DMS53 (cell line): ENCODE measurements at regions not wholly inside any gene's neighbourhood (a gene's known extent, or its start where the extent isn't known, plus 50 kb on each side); places are given as distances from the start of the nearest gene placed in this dataset.

ENCODE experiments used
- DNase-seq: peaks from one replicate; lab custom pipeline; 2025; lab: John Stamatoyannopoulos, UW

DNA sequence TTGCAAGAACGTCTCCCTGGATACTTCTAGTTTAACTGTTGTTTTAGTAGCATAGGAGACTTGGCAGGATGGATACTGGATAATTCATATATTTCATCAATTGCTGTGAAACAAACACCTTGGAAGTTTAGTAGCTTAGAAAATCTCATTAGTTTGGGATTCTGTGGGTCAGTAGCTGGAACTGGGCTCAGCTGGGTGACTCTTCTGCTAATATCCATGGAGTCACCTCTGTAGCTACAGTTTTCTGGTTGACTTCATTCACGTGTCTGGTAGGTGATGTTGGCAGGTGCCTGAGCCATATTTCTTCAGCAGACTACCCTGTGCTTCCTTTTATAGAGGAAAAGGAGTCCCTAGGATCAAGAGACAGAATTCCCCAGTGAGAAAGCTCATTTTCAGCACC is 208.9 kb upstream of the PFKP start:
- DNase-seq = no peak

GRCh38 chr10:2856598-2856997 is 210.8 kb upstream of the PFKP start:
- DNase-seq = no peak

DNA sequence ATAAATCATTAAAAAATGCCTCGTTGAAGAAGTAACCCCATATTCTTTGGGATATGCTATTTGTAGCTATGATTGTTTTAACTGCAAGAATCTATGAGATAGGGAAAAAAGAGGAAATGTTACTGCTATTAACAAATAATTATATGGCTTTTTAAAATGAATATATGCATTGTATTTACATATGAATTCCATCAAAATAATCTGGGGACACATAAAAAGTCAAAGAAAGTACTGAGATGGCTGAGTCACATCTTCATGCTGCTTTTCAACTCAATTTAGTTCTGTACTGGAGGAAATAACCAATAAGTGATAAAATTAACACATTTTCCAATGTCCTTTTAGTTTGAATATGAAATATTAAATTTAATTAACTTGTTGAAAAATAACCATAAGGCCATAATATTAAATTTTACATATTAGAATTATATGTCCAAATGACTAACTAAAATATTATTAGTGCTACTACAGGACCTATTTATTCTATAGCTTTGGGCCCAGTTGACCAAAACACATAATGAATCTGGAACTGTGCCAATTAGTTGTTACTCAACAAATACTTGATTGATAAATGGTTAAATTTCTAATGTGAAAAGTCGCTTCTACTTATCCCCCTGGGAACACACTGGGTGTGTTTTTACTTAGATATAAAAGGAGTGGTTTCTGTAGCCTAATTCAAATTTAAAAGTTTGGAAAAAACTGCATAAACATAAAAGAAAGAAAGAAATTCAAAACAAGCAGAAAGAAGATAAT is 214.6 kb upstream of the PFKP start:
- DNase-seq = no peak

DNA sequence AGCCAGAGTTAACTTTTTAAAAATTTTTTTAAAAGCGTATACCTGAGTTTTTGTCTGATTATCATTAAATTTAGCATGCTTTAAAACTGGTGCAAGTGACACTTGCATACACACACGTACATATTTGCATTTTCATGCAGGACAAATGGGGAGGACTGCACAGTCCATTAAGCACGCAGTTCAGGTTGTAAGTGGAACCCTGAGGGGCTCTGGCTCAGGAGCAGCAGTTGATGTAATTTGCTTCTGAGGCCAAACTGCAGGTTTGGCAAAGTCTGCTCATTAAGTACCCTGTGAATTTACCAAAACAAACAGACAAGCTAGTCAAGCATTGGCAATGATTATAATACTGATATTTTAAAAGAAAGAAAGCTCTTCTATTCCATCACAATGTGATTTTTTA is 215.8 kb upstream of the PFKP start:
- no peak for DNase-seq

DNA sequence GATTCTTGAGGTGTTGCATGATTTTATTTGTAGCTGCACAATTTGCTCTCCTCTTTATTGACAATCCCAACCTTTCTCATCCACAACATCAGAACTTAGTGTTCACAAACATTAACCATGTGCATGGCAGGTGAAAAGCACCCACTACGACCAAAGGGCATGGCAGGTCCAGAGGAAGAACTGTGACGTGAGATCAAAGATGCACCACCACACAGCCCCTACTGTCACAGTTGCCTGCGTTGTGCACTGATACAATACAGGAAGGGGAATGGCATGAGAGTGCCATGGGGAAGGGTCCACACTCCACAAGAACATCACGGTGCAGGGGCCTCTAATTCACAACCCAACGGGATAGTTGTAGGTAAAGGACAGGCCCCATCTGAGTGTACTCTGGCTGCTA is 217.1 kb upstream of the PFKP start:
- DNase-seq = no peak

DNA sequence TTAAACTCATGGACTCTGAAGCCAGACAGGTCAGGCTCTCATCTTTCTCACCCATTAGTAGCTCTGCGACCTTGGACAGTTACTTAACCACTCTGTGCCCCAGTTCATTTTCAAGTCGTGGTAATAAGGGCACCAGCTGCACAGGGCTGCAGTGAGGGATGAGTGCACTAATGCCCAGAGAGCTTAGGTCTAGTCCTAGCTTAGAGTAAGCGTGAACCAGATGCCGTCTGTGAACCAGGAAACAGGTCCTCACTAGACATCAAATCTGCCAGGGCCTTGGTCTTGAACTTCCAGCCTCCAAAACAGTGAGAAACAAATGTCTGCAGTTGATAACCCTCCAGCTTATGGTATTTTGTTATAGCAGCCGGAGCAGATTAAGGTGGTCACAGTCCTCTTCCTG is 222.4 kb upstream of the PFKP start:
- DNase-seq = no peak

- peak; percentile 65 for DNase-seq
Measured at GRCh38 chr10:2839081-2839725, 228.1 kb upstream of the PFKP start.

GRCh38 chr10:2837674-2838073 is 229.7 kb upstream of the PFKP start:
- DNase-seq = no peak

DNA sequence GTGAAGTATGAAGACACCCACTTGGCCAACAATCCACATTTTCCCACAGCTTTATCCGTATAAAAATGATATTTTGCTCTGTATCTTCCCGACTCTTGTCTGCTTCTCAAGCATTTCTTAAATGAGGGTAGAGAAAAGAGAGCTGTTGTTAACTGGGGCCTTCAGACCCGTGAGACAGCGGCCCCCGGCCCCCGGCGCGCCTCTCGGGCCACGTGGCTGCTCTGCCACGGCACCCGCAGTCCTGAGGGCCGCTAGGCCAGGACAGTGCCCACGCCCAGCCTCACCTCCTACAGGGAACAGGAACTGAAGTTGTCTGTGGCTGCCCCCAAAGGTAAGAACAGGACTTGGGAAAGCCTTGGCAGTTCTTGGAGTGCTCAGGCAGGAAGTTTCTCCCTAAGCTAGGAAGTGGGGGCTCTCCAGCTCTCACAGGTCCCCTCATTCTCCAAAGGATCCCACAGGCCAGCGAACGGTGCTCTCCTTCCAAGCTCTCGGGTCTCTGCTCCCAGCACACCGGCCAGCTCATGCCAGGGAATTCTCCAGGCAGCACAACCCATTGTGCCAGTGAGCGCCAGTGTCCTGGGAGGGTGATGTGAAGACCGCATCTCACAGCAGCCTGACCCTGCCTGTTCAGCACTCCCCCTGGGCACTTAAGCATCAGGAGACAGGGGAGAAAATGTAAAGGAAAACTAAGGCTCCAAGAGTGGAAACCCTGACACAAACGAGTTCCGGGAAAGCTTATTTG is 230.3 kb upstream of the PFKP start:
- no peak for DNase-seq

DNA sequence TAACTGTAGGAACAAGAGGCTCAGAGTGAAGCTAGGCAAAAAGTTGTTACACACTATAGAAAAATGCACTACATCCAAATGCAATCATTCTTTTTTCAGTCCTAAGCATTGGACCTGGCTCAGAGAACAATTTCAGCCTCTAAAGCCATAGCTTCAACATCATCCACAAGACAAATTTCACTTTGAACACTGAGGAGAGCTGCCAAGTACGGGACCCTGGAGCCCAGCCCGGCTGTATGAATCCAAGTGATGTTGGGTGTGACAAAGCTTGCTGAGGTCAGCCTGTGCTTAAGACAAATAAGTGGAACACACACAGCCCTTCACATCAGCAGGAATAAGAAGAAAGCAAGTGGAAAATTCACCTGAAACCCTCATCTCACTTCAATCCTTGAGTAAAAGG is 233.1 kb upstream of the PFKP start:
- no peak for DNase-seq

DNA sequence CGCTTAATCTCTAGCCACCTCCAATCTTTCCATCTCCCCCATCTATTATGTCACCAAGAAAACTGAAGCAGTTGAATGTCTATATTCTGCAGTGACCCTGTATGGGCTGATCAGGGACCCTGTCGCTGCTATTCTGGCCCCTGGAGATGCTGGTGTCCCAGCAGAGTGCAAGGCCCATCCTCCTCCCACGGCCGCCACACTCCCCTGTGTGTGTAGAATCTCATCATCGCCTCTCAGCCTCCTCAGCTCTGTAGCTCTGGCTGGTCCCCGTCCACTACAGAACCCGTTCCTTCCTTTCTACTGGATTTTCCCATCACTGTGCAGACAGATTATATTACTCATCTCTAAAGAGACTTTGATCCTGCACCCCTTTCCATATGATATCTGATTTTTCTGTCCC is 235.8 kb upstream of the PFKP start:
- no peak for DNase-seq

- no peak for DNase-seq
Measured at GRCh38 chr10:2828741-2829140, 238.6 kb upstream of the PFKP start.

GRCh38 chr10:2826675-2827074 is 240.7 kb upstream of the PFKP start:
- no peak for DNase-seq

GRCh38 chr10:2825841-2826240 is 241.5 kb upstream of the PFKP start:
- no peak for DNase-seq

GRCh38 chr10:2817940-2818636 is 249.3 kb upstream of the PFKP start:
- no peak for DNase-seq

- no peak for DNase-seq
Measured at GRCh38 chr10:2813693-2814092, 253.7 kb upstream of the PFKP start.

- DNase-seq = no peak
Measured at GRCh38 chr10:2813286-2813685, 254.1 kb upstream of the PFKP start.

DNA sequence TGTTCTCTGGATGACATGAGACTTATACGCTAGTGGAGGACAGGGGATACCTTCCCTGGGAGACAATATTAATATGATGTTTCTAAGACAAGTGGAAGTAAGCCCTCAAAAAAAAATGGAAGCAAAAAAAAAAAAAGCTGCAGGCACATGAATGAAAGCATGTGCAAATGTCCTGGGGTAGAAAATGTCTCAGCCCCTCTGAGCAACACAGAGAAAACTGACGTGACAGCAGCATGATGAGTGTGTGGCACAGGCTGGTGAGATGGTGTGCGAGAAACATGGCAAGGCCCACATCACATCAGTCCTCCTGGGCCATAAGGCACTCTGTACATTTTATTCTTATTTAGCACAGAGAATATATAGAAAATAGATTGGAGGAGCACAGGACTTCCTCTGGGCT is 254.7 kb upstream of the PFKP start:
- no peak for DNase-seq

DNA sequence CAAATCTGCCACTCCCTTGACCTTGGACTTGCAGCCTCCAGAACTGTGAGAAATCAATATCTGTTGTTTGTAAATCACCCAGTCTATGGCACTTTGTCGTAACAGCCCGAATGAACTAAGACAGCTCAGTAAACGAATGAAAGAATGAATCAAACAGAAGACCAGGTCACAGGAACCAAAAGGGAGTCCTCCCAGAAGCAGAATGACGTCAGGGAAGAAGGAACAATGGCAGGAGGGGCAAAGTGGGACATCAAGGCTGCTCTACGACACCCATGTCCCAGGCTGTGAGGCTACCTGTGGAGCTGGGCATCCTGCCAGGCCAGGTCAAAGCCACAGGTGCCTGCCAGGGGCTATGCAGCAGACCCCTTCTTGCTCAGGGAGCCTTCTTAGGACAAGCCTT is 267.2 kb upstream of the PFKP start:
- DNase-seq = no peak

GRCh38 chr10:2798336-2799022 is 268.9 kb upstream of the PFKP start:
- DNase-seq = no peak

DNA sequence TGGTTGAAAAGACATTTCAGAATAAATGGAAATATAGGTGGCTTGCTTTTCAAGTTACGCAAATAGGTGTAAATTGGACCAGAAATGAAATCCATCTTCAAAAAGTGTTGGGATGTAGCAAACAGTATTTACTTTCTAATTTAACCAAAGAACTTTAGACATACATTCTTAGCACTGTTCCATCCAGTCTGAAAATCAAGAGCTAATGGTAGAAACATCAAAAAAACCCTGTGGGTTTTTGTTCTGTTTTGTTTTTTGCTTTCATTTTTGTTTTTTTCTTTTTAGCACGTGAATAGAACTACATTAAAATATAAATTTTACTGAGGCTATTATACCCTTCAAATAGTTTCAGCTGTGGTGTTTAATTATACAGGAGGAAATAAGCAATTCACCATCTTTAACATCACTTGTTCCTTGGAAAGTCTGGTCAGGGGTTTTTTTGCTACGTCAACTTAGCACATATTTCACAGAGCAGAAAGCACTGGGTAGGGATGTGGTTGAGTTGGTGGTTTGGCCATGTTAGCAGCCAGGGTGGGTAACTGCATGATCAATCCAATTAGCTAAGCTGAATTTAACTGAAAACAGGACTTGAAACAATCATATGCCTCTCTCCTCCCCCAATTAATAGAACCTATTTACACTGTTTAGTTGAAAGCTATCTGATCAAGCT is 275.4 kb upstream of the PFKP start:
- no peak for DNase-seq
